SK-MEL-5 (cell line): ENCODE measurements at regions not wholly inside any gene's neighbourhood (a gene's known extent, or its start where the extent isn't known, plus 50 kb on each side); places are given as distances from the start of the nearest gene placed in this dataset.
A peak's percentile ranks its signal among the peaks of the same experiment; 100 is the strongest.

Source experiments
- DNase-seq: peaks from one replicate; pipeline ENCODE4 v3.0.0-alpha.2; 2016; ENCODE audit warnings: low read depth, low spot score
- in situ Hi-C: cut with HindIII; loops from 2 replicates; pipeline ENCODE4 v1.10.0; 2016; ENCODE audit warnings: low sequenced_read_pairs, high pct_unique_total_duplicates, low pct_unique_long_range_greater_than_20kb

DNA sequence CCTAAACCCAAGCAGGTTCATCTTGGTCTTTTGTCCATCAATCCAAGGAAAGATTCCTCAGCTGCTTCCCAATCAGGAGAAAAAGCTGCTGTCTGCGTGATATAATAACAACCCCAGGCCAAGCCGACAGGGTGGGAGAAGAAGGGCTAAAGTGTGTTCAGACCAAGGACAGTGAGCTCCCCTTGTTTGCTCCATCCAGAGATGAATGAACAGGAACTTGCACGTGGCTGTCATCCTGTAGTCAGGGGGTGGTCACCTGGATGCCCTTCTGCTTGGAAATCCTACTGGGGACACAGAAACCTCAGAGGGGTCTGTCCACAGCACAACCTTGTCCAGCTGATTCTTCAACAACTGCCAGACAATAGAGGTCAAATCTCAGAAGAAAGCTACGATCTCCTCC, 414.5 kb downstream of the SOX9 start:
- DNase-seq = peak; percentile 64
- in situ Hi-C loops = loop anchor here (25.0 kb wide), 2 partner anchors 1048 to 1298 kb away; no protein-coding TSS in a partner anchor

DNA sequence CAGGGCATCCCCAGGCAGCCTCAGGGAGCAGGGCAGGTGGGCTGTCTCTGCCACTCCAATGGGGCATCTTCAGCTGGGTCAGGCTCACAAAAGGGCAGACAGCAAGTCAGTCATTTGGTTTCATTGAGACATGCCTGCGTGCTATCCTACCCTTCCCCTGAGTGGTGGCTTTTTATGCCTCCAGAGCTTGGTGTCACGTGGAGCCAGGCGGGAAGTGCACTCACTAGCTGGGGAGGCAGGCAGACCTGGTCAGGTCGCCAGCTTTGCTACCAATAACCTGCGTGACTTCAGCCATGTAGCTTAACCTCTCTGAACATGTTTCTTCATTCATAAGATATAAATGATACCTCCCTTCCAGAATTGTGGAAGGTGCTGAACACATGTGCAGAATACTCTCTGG, 415.0 kb downstream of the SOX9 start:
- in situ Hi-C loops = loop anchor here (25.0 kb wide), 2 partner anchors 1048 to 1298 kb away; no protein-coding TSS in a partner anchor
- no peak for DNase-seq

DNA sequence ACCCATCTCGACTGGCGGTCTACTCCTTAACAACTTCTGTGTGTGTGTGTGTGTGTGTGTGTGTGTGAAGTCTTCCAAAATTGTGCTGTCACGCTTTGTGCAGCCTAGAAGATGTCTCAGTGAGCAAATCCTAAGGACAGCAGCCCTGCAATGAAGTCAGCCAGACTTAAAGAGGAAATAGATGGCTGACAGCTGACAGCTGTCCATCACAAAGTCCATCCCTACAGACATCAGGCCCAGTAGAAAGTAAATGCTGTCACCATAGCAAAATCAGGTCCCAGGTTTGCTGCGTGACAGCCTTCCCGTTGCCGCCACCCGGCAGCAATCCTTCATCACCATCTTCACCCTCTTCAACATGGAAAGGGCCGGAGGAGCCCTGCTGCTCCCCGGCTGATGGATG, 416.0 kb downstream of the SOX9 start:
- in situ Hi-C loops = loop anchor here (25.0 kb wide), 2 partner anchors 1049 to 1299 kb away; no protein-coding TSS in a partner anchor
- DNase-seq = no peak

DNA sequence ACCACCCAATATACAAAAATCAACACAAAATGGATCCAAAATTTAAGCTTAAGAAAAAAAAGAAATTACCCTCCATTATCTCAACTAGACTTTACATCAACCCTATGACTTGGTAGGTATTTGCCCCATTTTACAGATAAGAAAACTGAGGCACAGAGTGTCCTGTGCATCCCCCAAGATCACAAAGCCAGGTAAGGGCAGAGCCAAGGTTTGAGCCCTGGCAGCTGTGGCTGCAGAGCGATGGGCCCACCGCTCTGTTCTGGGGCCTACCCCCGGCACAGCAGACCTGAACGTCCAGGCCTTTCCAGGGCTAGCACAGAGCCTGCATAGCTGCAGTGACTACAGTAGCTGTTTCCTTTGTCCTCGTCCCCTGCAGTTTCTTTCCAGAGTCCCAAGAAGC, 417.6 kb downstream of the SOX9 start:
- DNase-seq = no peak
- in situ Hi-C loops = loop anchor here (25.0 kb wide), 2 partner anchors 1051 to 1301 kb away; no protein-coding TSS in a partner anchor

DNA sequence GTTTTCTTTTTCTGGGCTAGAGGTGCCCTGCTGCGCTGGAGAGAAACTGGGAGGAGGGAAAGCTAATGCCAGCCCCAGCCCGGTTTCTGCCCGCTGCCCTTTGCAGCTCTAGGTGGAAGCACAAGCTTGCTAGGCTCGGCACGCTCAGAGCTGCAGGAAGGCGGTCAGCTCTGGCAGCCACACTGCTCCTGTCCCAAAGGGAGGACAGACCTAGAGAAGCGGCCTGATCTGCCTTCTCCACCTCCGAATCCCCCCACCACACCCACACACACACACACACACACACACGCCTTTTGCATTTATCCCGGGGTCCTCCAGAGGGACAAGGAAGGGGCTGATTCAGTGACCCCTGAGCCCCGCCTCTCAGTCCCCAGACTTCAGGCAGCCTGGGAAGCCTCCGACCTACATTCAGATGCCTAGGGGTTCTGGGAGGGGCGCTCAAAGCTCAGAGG, 418.1 kb downstream of the SOX9 start:
- no peak for DNase-seq
- in situ Hi-C loops = loop anchor here (25.0 kb wide), 2 partner anchors 1052 to 1302 kb away; no protein-coding TSS in a partner anchor

DNA sequence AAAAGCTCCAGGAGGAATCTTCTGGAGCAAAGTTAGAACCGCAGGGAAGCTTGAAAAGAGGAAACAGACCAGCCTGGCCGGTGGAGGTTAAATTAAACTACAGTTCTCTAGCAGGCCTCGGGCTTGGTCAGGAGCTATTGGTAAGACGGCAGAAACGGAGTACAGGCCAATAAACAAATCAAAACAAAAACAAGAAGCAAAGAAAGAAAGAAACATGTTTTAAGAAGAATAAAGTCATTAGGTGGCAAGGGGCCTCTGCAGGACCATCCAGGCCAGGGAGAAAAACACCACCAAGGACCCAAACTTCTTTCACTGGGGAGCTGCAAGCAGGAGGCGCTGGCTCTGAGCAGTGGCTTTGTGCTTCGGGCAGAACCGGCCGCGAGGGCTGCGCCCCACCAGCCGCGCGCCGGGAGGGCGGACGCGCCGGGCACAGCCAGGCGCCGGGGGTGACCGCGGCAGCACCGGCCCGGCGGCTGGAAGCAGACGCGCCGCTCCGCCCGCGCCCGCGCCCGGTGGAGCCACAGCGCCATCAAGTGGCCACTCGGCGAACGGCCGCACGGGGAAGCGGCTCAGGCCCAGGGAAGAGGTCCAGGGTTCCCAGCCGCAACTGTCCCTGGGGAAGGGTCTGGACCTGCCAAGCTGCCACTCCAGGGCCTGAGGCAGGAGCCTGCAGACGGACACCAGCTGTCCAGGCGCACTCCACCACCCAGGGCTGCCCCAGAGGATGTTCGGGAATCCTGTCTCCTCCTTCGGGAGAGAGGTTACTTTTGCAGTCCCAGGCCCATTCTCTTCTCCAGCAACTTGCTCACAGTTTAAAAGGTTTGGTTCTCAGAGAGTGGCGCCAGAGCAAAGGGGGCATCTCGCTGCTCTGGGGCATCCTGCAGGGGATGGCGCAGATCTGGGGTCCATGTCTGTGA, 419.4 kb downstream of the SOX9 start:
- in situ Hi-C loops = loop anchor here (25.0 kb wide), 2 partner anchors 1053 to 1303 kb away; no protein-coding TSS in a partner anchor
- peak; percentile 75 for DNase-seq

DNA sequence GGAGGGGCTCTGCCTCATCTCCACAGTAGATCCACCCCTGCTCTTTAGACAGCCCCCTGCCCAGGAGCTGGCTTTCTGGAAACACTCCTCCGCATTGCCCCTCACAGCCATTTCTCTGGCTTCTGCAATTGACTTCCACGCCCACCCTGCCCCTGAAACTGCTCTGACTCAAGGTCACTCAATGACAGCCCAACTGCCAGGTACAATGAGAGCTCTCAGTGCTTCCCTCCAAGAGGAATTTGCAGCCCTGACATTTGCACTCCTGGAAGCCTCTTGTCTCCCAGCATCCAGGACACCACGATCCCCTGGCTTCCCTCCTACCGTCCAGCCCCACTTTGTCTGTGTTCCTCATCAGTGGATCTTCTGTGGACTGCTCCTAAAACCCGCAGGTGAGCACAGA, 421.5 kb downstream of the SOX9 start:
- in situ Hi-C loops = loop anchor here (25.0 kb wide), 2 partner anchors 1055 to 1305 kb away; no protein-coding TSS in a partner anchor
- no peak for DNase-seq

DNA sequence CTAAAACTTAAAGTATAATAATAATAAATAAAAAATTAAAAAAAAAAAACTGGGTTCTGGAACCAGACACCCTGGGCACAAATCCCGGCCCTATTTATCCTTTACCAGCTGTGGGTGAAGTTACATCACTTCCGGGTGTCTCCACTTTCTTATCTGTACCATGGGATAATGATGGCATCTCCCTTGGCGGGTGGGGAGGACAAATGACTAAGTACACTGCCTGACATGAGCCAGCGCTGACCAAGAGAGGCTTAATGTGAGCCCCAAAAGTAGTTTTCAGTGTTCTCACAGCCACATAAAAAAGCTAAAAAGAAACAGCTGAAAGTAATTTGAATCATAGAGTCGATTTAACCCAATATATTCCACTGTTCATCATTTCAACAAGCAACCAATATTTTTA, 424.9 kb downstream of the SOX9 start:
- in situ Hi-C loops = loop anchor here (25.0 kb wide), 2 partner anchors 1058 to 1308 kb away; no protein-coding TSS in a partner anchor
- no peak for DNase-seq

DNA sequence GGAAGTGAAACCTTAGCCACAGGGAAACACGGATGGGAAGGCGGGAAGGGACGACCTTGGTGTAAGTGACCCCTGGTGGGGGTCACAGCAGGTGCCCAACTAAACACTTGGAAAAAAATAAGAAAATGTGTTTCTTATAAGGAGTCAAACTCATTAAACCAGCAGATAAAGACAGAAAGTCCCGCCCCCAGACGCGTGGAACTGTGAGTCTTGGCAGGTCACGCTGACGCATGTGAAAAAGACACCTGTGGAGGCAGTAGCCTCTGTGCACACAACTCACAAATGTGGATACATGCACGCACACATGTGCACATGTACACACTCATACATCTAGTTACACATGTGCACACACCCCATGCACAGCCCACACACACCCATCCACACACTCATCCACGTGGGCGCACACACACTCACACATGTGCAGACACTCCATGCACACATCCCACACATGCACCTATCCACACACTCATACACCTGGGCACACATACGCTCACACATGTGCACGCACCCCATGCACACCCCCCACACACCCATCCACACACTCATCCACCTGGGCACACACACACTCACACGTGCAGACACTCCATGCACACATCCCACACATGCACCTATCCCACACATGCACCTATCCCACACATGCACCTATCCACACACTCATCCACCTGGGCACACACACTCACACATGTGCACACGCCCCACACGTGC, 432.4 kb downstream of the SOX9 start:
- in situ Hi-C loops = no loop called here
- no peak for DNase-seq

DNA sequence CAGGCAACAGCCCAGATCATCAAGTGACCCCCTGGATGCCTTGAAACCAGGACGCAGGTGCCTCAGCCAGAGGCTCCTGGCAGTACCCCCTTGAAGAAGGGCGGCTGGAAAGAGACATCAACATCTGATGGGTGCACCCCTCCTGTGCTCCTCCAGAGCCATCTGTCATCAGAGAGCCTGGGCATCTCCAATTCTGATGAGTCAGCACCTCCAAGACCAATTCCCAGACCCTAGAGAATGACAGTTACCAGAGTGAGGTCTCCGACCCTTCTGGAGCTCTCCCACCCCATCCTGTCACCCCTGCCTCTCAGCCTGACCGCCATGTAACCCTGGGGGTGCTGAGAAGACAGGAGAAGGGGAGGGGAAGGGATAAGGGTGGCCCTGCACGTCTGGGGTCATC, 433.7 kb downstream of the SOX9 start:
- DNase-seq = no peak
- in situ Hi-C loops = no loop called here

DNA sequence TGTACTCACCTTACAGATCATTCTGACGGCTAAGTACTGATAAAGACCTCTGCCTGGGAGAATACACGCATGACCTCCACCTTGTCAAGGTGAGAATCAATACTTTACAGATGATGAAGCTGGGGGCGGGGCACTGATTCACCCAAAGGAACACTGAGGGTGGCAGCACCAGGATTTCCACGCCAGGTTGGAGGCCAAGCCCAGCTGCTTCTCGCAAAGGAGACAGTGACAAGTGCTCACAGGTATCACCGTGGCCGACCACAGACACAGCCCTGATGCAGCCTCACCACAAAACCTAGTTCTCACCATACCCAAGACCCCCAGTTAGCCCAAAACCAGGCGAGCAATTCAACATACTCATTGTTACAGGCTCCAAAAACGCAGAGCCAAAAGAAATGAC, 434.2 kb downstream of the SOX9 start:
- DNase-seq = no peak
- in situ Hi-C loops = no loop called here

DNA sequence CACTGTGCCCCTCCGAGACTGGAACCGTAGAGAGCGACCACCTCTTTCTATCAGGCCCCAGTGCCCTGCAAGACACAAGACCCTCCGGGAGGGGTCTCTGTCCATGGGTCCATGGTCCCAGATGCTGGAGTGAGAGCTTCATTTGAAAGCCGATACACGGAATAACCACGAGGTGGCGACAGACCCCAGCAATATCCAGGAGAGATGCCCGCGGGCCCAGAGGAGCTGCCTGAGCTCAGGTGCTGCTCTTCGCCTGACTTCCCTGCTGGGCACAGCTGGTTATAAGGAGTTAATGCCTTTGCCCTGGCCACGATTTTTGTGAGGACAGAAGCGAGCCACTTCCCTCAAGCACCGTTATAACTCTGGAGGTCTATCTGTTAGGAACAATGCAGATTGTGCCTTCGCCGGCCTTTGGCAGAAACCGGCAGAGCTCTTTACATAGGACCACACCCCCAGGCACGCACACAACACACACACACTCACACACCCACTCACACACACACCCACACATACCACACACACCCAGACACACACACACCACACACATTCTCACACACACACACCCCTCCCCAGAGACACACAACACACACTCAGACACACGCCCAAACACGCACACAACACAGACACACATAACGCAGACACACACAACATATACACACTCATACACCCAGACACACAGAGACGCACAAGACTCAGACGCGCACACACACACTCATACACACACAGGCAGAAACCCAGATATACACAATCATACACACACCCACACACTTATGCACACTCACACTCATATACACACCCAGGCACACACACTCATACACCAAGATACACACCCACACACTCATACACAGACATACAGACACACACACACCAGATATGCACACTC, 436.4 kb downstream of the SOX9 start:
- peak; percentile 91 for DNase-seq
- in situ Hi-C loops = no loop called here

DNA sequence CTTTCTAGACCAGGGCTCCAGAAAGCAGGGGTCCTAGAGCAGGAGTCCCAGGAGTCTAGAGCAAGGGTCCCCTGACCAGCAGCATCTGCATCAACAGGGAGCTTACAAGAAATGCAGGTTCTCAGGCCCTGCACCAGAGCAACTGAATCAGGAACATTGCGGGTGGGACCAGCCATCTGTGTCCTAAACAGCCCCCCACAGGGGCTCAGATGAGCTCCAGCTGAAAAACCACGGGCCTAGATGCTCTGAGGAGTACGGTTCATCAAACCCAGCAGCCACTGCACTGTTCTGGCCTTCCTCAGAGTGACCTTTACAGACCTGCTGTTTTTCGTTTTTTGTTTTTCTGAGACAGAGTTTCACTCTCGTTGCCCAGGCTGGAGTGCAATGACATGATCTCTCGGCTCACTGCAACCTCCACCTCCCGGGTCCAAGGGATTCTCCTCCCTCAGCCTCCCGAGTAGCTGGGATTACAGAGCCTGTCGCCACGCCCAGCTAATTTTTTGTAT, 438.2 kb downstream of the SOX9 start:
- DNase-seq = no peak
- in situ Hi-C loops = no loop called here

DNA sequence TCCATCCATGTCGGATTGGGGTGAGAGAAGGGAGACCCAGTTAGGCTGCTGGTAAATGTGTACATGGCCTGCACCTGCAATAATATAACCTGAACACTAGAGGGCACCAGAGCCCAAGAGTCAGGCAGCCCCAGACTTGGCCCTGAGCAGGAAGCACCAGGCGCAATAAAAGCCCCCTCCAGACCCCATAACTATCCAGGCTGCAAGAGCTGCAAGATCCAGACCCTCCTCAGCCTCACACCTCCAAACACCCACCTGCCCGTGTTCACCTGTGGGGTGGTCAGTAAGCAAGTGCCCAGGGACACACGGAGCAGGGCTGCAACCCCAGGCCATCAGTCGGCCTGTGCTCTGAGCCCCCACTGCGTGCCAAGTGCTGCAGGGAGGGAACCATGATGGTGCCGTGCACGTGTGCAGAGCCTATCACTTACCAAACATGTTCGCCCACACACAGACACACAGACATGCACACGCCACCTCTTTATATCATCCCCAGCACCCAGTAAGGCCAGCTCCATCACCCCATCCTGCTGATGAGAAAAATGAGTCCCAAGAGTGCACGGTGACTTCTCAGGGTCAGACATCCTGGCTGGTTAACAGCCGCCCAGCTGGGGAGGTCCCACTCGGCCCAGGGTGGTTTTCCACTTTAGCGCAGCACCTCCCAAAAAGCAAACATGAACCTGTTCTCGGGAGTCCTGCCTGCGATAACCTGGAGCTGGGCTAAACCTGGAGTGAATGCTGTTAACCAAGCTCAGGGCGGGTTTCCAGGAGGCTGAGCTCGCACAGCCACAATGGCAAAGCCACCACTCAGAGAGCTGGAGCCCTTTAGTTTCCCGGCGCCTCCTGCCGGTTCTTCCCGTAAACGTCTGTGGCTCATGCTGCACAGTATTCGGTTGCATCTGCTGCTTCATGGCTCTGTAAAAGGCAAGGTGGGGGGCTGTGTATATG, 439.8 kb downstream of the SOX9 start:
- in situ Hi-C loops = no loop called here
- DNase-seq = peak; percentile 93

DNA sequence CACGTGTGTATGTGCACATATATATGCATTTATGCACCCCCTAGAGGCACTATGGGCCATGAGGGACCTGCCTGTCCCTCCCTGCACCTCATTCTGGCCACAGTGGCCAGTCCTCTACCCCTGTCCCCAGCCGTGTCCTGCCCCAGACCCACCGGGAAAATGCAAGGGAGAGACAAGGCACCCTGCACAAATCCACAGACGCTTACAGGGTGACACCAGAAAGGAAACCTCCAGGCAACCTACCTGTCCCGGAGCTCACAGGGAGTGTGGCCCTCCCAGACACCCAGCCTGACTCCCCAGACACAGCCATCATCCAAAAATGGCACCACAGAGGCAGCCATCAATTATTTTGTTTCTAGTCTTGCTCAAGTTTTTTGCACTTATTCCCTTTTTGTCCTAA, 440.4 kb downstream of the SOX9 start:
- in situ Hi-C loops = no loop called here
- no peak for DNase-seq

DNA sequence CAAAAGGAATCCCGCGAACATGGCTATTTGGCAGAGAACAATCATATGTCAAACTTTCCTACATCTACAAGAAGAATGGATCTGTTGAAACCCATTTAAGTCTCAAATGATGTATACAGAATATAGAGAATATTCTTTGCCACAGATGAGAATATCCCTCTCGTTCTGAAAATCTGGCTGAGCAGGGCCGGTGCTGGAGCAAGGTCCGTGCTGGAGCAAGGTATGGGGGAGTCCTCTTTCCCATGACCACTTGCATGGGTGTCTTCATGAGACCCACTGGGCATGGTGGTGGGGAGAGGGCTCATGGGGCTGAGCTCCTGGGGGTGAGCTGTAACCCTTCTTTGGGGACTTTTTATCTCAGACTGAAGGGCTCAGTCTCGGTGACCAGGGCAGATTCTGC, 440.9 kb downstream of the SOX9 start:
- DNase-seq = no peak
- in situ Hi-C loops = no loop called here
